HepG2 (cell line): ENCODE measurements at regions not wholly inside any gene's neighbourhood (a gene's known extent, or its start where the extent isn't known, plus 50 kb on each side); places are given as distances from the start of the nearest gene placed in this dataset.

ENCODE experiments used
- AGO2 ChIP-seq: fragments of 200-400 bp; formaldehyde crosslinking; optimal IDR thresholded peaks from 2 replicates; pipeline ENCODE3; 2017; ENCODE audit warnings: mild to moderate bottlenecking, low read depth, low read length, moderate library complexity
- ETV6 ChIP-seq: sonication (generic); formaldehyde crosslinking; conservative IDR thresholded peaks from 2 replicates; pipeline ENCODE4 v1.4.0; 2020; ENCODE audit warnings: missing genetic modification reagents
- GABPA ChIP-seq, 2 experiments: IDR thresholded peaks; 2 replicates each; pipeline ENCODE4 v1.6.1; 2011 to 2016; ENCODE audit warnings: low read depth in 2 of 2, low read length in 1 of 2, missing biosample characterization in 1 of 2, missing genetic modification characterization in 1 of 2
- MTA3 ChIP-seq: sonication (generic); formaldehyde crosslinking; IDR thresholded peaks from 2 replicates; pipeline ENCODE4 v1.4.0; 2020; ENCODE audit warnings: missing genetic modification reagents
- POLR2A ChIP-seq, 2 experiments: IDR thresholded peaks; 2 replicates each; pipeline ENCODE4 v1.6.1; 2011; ENCODE audit warnings: low read depth in 2 of 2, low read length in 2 of 2, mild to moderate bottlenecking in 1 of 2, moderate library complexity in 1 of 2; ENCODE audit not compliant: insufficient read depth in 1 of 2
- ZFP36L2 ChIP-seq: sonication (generic); formaldehyde crosslinking; IDR thresholded peaks from 2 replicates; pipeline ENCODE4 v1.4.0; 2020; ENCODE audit warnings: missing genetic modification reagents
- ZNF556 ChIP-seq: sonication (generic); formaldehyde crosslinking; IDR thresholded peaks from 2 replicates; pipeline ENCODE4 v1.4.0; 2020; ENCODE audit warnings: mild to moderate bottlenecking, missing genetic modification reagents, borderline replicate concordance
- TF ChIP-seq, protein P1 (sequence below): IDR thresholded peaks from 2 replicates; pipeline ENCODE4 v1.6.1; 2016; ENCODE audit warnings: missing compliant biosample characterization, missing genetic modification reagents, borderline replicate concordance

DNA sequence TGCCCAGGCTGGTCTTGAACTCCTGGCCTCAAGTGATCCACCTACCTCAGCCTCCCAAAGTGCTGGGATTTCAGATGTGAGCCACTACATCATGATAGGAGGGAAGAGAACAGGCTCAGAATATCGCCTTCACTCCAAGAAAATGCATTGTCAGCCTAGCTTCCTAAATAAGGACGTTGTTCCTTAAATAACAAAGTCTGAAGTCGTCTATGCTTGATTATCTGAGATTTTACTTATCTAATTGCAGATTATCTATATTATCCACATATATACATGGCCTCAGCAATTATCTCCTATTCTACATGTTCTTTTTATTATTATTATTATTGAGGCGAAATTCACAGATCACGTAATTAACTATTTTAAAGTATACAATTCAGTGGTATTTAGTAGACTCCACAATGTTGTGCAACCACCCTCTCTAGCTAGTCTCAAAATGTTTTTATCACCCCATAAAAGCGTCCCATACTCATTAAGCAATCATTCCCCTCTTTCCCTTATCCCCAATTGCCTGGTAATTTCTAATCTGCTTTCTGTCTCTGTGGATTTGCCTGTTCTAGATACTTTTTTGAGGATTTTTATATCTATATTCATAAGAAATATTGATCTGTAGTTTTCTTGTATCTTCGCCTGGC is 95.1 kb upstream of the RFX8 start:
- TF ChIP-seq ETV6 (CRISPR knock-in tag) (no peak), POLR2A (IDR thresholded peaks at IDR 0.05; ENCODE audit: insufficient read depth in 1 of 2, low read depth in 2 of 2, low read length in 2 of 2) (no peak), GABPA (IDR thresholded peaks at IDR 0.05; ENCODE audit: low read depth, low read length) (no peak), GABPA (CRISPR knock-in tag; IDR thresholded peaks at IDR 0.05; ENCODE audit: low read depth) (no peak), MTA3 (CRISPR knock-in tag) (no peak), ZNF556 (CRISPR knock-in tag) (no peak), AGO2 (no peak), ZFP36L2 (CRISPR knock-in tag) (no peak)
- TF ChIP-seq, protein P1, sequence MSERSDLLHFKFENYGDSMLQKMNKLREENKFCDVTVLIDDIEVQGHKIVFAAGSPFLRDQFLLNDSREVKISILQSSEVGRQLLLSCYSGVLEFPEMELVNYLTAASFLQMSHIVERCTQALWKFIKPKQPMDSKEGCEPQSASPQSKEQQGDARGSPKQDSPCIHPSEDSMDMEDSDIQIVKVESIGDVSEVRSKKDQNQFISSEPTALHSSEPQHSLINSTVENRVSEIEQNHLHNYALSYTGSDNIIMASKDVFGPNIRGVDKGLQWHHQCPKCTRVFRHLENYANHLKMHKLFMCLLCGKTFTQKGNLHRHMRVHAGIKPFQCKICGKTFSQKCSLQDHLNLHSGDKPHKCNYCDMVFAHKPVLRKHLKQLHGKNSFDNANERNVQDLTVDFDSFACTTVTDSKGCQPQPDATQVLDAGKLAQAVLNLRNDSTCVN: no peak
